Activated B cell treated with CpG ODN at 0.5 μM for 24 hours (primary cell): ENCODE measurements at regions not wholly inside any gene's neighbourhood (a gene's known extent, or its start where the extent isn't known, plus 50 kb on each side); places are given as distances from the start of the nearest gene placed in this dataset.

ENCODE experiments used
- ATAC-seq: fragments of 200-7000 bp; cut with Tn5 transposase; one replicate; pipeline ENCODE4 v1.10.0; 2021; ENCODE audit warnings: low read depth, mild to moderate bottlenecking, moderate library complexity
- CTCF ChIA-PET: fragments of 350-600 bp; sonication (Branson Sonifier 250); formaldehyde crosslinking; loops from one replicate; lab custom pipeline; 2021; ENCODE audit warnings: antibody characterized with exemption; lab: Charles Lee
- POLR2A ChIA-PET: fragments of 350-600 bp; sonication (Branson Sonifier 250); formaldehyde crosslinking; loops from one replicate; lab custom pipeline; 2021; ENCODE audit warnings: antibody characterized with exemption; lab: Charles Lee
- DNase-seq: peaks from one replicate; pipeline ENCODE4 v3.0.0; 2022
- H3K27ac Mint-ChIP-seq: one replicate; pipeline ENCODE4 v1.8.0; 2020; ENCODE audit warnings: mixed read lengths
- H3K27me3 Mint-ChIP-seq: one replicate; pipeline ENCODE4 v1.8.0; 2021; ENCODE audit warnings: mixed read lengths
- H3K36me3 Mint-ChIP-seq: one replicate; pipeline ENCODE4 v1.8.0; 2021; ENCODE audit warnings: low read depth, mixed read lengths
- H3K4me1 Mint-ChIP-seq: one replicate; pipeline ENCODE4 v1.8.0; 2021; ENCODE audit warnings: mixed read lengths
- H3K4me3 Mint-ChIP-seq: one replicate; pipeline ENCODE4 v1.8.0; 2020; ENCODE audit warnings: mild to moderate bottlenecking, mixed read lengths
- H3K9me3 Mint-ChIP-seq: one replicate; pipeline ENCODE4 v1.8.0; 2020; ENCODE audit warnings: mixed read lengths
- CTCF ChIP-seq: fragments of 200-600 bp; IDR thresholded peaks from one replicate; pipeline ENCODE4 v1.8.0; 2022; ENCODE audit warnings: antibody characterized with exemption, mild to moderate bottlenecking
- intact Hi-C: fragments of 100-400 bp; cut with micrococcal nuclease; formaldehyde crosslinking; loops from one replicate; pipeline ENCODE4 v1.15.1; 2024

DNA sequence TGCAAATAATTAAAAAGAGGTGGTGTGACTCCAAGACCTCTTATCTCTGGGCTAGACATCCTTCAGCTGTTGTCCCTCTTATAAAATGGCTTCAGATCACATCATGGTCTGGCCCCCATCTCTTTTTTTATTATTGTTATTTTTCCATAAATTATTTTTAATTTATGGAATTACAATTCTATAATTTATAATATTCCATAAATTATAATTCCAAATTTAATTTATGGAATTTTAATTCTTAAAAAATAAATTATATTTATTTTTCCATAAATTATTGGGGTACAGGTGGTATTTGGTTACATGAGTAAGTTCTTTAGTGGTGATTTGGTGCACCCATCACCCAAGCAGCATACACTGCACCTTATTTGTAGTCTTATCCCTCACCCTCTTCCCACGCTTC is 65.9 kb upstream of the GJA5 start:
- DNase-seq = no peak
- intact Hi-C loops = no loop called here
- POLR2A ChIA-PET = no interaction called here

DNA sequence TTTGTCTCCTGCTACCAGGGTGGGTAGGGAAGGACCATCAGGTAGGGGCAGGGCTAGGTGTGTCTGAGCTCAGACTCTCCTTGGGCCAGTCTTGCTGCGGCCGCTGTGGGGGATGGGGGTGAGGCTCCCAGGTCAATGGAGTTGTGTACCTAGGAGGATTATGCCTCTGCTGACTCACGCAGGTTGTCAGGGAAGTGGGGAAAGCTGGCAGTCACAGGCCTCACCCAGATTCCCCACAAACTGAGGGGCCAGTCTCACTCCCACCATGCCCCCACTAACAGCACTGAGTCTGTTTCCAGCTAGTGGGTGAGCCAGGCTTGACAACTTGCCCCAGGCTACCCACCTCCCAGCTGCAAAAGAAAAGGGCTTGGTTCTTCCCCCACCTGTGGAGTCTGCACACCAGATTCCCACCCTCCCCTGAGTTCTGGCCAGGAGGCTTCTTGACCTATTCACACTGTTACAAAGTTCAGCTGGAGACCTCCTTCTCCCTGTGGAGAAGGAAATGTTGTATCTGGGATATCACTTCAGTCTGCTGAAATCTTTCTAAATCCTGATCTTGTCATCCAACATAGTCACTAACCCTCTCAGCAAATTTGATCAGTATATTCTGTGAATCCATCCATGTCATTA is 69.2 kb upstream of the GJA8 start:
- no peak for TF ChIP-seq CTCF
- H3K27ac Mint-ChIP-seq = no peak overlapping the region
- H3K27me3 Mint-ChIP-seq = peaks cover 47% of the 10 kb centered on the region
- POLR2A ChIA-PET = no interaction called here
- H3K4me3 Mint-ChIP-seq = no peak overlapping the region
- DNase-seq (no peak), ATAC-seq (no peak)
- H3K4me1 Mint-ChIP-seq = no peaks in the 10 kb centered on the region
- CTCF ChIA-PET = no interaction called here
- no peaks in the 10 kb centered on the region for H3K9me3 Mint-ChIP-seq
- intact Hi-C loops = no loop called here
- H3K36me3 Mint-ChIP-seq = no peaks in the 10 kb centered on the region

More for the DNA sequence above, 65.9 kb upstream of the GJA5 start:
- Mint-ChIP-seq H3K4me3 (no peak overlapping the region), H3K27ac (no peak overlapping the region), H3K9me3 (no peaks in the 10 kb centered on the region), H3K36me3 (no peaks in the 10 kb centered on the region), H3K4me1 (no peaks in the 10 kb centered on the region), H3K27me3 (peaks cover 17% of the 10 kb centered on the region)
- ATAC-seq = no peak
- TF ChIP-seq CTCF = no peak
- CTCF ChIA-PET = no interaction called here

GRCh38 chr1:147834181-147834580 is 68.4 kb upstream of the GJA8 start:
- TF ChIP-seq CTCF = no peak
- Mint-ChIP-seq H3K27me3 (peaks cover 46% of the 10 kb centered on the region), H3K4me3 (no peak overlapping the region), H3K36me3 (no peaks in the 10 kb centered on the region), H3K4me1 (no peaks in the 10 kb centered on the region), H3K27ac (no peak overlapping the region), H3K9me3 (no peaks in the 10 kb centered on the region)
- intact Hi-C loops = no loop called here
- ChIA-PET POLR2A (no interaction called here), CTCF (no interaction called here)
- DNase-seq (no peak), ATAC-seq (no peak)

GRCh38 chr1:147834810-147835209 is 67.8 kb upstream of the GJA8 start:
- ChIA-PET CTCF (no interaction called here), POLR2A (no interaction called here)
- intact Hi-C loops = no loop called here
- H3K27me3 Mint-ChIP-seq = peaks cover 44% of the 10 kb centered on the region
- H3K9me3 Mint-ChIP-seq = no peaks in the 10 kb centered on the region
- TF ChIP-seq CTCF = no peak
- no peak overlapping the region for H3K4me3 Mint-ChIP-seq
- H3K36me3 Mint-ChIP-seq = no peaks in the 10 kb centered on the region
- no peaks in the 10 kb centered on the region for H3K4me1 Mint-ChIP-seq
- no peak overlapping the region for H3K27ac Mint-ChIP-seq
- ATAC-seq = no peak
- DNase-seq = no peak

DNA sequence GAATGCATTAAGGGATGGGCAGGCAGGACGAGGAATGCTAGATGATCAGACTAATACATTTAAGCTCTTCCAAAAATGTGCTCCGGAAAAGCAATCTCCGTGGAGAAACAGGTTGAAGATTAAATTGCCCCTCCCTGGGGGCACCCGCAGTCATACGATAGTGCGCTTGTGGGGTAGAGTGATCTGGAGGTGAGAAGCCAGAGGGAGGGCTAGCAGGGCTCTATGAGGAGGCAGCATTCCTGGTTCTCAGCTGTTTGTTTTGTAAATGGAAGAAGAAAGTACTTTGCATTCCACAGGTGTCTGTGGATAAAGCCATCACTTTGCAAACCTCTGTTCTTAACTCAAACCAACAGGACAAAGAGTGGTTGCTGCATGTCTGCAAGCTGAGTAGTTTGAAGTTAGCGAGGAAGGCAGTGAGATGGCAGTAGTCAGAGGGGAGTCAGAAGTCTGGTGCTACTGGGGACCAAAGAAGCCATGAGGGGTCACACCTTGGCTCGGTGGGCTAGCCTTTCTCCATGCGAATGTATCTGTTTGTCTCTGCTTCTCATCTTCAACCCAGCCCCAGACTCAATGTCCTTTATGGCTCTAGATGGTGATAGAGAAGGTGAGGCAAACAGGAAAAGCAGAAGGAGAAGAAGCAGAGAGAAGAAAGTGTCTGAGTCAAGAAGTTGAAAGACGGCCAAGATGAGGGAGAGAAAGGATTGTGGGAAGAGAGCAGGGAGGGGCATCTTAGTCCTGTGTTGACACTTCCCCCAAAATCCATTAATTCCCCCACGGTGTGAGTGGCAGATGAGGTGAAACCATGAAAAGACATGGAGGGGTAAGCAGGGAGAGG is 65.2 kb upstream of the GJA8 start:
- ATAC-seq (no peak), DNase-seq (no peak)
- Mint-ChIP-seq H3K9me3 (no peaks in the 10 kb centered on the region), H3K27ac (no peak overlapping the region), H3K27me3 (peaks cover 39% of the 10 kb centered on the region), H3K36me3 (no peaks in the 10 kb centered on the region), H3K4me3 (no peak overlapping the region), H3K4me1 (no peaks in the 10 kb centered on the region)
- TF ChIP-seq CTCF = no peak
- ChIA-PET CTCF (no interaction called here), POLR2A (no interaction called here)
- intact Hi-C loops = no loop called here
